ENCODE measurements at regions not wholly inside any gene's neighbourhood (a gene's known extent, or its start where the extent isn't known, plus 50 kb on each side); places are given as distances from the start of the nearest gene placed in this dataset.
"Not testable (repeated sequence)": the region's sequence is repeated elsewhere in the genome, so short reads cannot be mapped to it uniquely, and the experiment has no call there.

DNA sequence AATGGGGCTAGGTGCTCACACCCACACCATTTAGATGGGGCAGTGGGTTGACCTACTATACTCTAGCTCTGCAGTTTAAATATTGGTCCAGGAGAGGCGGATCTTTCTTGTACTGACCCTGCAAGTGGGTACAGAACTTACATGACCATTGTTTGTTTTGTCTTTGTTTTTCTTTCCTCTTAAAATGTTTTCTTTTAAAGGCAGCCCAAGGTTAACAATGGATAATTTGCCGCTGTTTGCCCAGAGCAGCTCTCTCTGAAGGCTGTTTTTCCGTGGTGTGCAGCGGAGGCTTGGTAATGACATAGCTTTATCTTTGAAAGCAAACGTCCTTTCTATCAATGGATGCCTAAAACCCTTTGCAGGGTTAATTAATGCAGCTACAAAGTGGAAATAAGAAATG, 133.3 kb upstream of the MEX3C start:
- no peak for DNase-seq (ENCODE audit: low read depth)

DNA sequence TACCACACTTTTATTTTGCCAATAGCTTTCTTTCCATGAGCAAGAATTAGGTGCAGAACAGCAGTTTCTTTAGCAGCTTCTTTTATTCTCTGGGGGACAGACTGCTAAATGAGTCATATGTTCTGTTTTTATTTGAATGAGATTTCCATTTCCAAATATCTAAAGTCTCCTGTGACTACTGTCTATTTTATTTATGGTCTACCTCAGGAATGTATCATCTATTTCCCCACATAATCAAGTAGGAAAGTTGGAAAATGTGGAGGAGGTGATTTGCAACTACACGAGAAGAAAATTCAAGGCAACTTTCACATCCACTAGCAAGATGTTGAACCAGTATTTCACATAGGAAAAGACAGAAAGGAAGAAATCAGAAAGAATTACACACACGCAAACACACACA, 139.9 kb upstream of the MEX3C start:
- no peak for DNase-seq (ENCODE audit: low read depth)

DNA sequence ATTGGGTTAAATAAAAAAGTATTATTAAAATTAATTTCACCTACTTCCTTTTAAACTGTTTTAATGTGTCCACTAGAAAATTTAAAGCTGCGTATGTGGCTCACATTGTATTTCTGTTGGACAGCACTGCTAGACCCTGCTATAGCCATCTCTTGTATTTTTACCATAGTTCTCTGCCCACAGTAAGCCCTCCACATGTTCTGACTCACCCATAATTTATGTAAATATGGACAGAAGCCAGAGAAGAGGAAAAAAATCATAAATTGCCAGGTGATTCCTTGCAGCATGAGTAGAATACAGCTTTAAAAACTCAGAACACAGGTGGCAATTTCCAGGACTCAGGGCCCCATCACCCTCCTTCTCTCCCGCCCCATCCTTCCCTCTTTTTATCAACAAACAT, 142.4 kb upstream of the MEX3C start:
- no peak for DNase-seq (ENCODE audit: low read depth)

DNA sequence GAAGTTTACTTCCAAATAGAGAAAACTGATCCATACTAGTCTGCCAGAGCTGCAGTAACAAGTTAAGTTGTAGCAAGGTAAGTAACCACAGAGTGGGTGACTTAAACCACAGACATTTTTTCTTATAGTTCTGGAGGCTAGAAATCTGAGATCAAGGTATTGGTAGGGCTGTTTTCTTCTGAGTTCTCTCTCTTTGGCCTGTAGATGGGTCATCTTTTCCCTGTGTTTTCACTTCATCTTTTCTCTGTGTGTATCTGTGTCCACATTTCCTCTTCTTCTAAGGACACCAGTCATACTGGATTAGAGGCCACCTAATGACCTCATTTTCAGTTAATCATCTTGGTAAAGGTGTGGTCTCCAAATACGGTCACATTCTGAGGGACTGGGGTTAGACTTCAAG, 142.9 kb upstream of the MEX3C start:
- no peak for DNase-seq (ENCODE audit: low read depth)

DNA sequence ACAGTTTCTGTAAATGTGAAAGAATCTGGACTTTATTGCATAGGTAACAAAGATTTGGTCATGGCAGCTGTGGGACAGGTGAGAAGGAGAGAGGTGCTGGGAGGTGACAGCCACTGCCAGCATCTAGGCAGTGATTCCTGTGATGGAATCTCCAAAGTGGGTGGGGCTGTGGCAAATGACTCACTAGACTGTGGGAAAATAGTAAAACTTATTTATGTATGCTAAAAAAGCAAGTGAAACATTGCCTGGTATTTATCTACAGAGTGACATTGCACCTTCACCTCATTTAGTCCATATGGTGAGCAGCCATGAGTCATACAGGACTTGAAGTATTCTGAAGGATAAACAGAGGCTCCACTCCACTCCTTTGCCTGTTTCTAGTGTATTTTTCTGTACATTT, 145.3 kb upstream of the MEX3C start:
- no peak for DNase-seq (ENCODE audit: low read depth)

DNA sequence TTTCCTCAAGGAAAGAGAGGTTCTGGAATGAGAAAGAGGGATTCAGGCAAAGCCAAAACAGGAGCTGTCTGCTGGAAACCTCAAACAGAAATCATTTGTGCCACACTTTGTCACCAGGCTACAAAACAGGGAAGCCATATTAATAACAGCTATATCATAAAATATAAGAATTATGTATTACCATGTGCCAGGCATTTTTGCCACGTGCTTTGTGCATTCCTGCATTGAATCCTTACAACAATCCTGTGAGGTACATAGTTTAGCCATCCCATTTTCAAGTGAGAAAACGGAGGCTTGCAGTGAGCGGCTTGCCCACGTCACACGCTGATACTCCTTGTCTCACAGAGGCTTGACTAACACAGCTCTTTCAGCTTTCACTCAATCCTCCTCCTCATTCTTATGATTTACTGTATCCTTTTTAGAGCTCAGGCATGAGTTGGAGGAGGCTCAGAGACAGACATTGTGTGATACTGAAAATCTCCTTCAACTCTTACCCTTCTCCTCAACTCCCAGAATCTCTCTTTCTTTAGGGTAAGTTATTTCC, 148.4 kb upstream of the MEX3C start:
- DNase-seq (ENCODE audit: low read depth) = no peak

DNA sequence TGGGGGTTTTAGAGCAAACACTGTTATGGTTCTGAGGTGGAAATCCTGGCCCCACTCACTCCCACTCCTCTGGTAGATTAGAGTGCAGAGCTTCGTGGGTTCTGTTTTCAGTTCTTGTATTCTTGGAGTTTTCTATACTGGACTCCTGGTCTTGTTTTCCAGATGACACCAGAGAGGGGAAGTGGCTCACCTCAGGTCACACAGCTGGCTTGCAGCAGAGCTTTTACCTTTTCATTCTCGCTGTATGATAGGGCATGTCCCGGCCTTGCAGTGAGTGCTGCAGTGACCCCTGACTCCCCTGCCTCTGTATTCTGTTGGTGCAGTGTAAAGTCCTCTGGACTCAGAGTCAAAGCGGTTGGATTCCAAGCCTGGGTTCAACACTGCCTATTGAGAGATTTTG, 148.9 kb upstream of the MEX3C start:
- no peak for DNase-seq (ENCODE audit: low read depth)

DNA sequence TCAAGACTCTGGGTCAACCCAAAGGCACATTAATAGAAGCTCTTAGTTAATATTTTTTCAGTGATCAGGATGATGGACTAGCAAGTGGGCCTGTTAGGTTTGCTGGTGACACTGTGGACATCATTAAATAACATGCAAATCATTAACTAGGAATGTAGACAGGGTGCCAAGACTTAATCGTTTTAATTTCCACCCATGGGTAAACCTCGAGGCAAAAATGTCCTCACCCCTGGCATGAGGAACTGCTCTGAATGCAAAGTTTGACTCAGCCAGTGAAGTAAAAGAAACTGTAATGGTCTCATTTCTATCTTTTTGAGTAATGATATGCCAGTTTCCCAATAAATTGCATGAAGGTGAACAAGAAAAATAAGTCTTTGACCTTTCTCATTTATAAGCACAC, 152.6 kb upstream of the MEX3C start:
- no peak for DNase-seq (ENCODE audit: low read depth)

DNA sequence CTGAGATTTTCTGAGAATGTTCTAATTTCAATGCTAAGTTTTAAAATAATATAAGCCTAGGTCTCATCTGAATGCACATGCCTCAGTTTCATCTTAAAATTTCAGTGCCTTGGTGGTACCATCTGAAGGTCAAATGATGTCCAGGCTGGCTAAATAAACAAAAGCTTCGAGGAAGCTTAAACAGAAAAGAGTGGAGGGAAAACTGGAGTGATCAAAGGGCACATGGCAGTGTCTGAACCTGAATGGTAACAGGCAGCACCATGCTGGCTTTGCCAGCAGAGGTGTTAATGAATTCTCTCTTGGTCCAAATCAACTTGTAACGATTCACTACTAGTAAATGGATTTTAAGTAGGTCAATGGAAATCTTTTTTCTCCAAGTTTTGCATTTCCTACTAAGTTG, 158.4 kb upstream of the MEX3C start:
- DNase-seq (ENCODE audit: low read depth) = no peak

DNA sequence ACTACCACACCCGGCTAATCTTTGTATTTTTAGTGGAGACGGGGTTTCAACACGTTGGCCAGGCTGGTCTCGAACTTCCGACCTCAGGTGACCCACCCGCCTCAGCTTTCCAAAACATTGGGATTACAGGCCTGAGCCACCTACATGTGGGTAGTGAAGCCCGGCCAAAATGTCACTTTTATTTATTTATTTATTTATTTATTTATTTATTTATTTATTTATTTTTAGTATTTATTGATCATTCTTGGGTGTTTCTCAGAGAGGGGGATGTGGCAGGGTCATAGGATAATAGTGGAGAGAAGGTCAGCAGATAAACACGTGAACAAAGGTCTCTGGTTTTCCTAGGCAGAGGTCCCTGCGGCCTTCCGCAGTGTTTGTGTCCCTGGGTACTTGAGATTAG, 162.8 kb upstream of the MEX3C start:
- DNase-seq (ENCODE audit: low read depth) = not testable (repeated sequence)

DNA sequence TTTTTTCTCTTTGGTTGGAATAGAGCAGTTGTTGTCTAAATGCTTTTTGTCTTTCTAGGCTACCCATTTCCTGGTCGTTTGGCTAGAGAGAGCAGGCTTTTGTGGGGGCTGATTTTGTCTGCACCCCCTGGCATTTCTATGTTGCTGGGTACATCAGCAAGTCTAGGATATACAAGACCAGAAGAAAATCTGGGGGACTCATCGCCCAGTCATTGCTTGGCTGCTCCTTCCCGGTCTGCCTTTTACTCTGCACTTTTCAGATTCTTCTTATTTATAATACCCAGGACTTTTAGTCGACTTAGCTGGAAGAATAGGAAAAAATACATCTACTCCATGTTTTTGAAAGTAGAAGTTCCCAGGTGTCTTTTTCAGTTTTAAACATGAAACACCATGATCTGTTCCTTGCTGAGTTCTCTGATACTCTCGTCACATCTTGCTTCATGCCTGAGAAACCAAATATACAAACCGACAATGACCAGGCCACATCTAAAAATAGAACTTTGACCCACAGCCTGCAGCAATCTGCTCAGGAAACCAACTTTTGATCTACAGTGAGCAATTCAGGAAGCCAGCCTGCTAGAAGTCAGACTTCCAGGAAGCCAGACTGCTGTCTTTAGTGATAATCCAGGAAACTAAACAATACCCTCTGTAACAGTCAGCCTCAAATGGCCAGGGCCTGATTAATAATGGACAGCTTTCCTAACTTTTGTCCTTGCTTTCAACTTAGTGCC, 163.8 kb upstream of the MEX3C start:
- no peak for DNase-seq (ENCODE audit: low read depth)

DNA sequence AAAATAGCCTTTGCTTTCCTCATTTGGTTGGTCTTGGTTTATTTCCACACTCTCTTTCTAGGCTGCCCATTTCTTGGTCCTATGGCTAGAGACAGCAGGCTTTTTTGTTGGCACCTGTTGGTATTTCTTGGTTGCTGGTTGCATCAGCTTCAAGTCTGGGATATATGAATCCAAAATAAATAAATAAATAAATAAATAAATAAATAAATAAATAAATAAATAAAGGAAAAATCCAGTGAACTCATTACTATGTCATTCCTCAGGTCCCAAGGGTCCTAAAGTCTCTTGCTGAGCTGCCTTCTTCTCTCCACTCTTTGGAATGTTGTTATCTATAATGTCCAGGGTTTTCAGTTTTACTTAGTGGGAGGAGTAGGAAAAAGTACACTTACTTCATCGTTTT, 165.9 kb upstream of the MEX3C start:
- no peak for DNase-seq (ENCODE audit: low read depth)

DNA sequence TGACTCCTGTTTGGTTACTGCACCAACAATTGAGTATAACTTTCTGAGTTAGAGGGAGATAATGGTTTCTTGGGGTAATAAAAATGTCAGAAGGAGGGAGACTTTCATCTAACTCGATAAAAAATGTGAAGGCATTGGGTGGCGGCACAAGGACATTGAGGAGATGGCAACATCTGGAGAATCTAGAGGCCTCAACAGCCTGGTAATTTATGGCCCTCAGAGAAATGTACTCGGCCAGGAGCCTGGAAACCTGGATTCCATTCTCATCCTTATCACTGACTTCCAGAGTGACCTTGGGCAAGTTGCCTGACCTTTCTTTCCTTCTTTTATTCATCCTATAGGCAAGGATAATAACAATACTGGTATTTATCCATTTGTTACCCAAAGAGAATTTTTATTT, 173.5 kb upstream of the MEX3C start:
- DNase-seq (ENCODE audit: low read depth) = no peak

DNA sequence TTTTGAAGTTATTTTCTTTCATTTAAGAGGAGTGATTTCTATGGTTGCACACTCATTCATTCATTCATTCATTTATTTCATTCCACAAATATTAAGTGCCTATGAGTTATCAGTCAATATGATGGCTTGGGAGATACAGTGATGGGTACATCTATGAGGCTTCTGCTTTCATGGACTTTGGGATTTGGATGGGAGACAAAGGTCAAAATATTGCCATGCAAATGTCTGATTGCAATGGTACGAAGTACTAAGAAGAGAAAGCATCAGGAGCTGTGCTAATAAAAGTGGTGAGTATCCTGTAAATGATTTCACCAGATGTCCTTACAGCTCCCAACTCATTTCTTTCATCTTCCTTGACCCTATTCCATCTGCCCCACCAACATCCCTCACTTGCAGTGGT, 174.4 kb upstream of the MEX3C start:
- DNase-seq (ENCODE audit: low read depth) = no peak

DNA sequence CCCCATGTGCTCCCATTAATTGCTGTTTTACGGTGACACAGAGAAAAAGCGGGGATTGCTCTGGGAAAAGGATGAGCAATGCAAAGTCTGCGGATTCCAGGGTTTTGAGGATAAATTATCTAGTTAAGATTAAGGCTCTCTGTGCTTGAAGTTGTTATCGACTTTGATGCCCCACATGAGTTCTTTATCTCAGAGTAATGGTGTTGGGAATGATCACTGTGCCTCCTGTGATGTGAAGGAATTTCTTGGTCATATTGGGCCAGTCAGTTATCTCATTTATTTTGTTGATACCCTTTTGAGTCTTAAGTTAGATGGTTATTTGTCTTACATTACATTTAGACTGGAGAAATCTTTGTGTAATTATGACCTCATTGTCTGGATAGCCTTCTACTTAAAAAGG, 184.6 kb upstream of the MEX3C start:
- no peak for DNase-seq (ENCODE audit: low read depth)

DNA sequence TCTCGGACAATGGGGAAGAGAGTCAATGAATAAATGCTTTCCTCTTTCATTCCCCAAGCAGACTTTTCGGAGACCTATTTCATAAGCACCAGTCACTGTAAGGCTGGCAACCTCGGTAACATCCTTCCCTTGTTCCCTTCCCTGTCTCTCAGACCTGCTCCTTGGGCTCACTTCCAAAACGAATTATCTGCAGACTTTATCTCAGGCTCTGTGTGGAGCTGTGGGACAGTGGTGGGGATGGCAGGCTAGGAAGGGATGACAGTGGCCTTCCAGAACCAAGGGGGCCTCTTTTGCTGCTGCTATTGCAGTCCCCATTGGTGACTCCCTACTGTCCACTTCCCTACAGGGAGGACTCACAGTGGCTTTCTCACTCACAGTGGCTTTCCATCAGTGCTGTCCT, 185.6 kb upstream of the MEX3C start:
- no peak for DNase-seq (ENCODE audit: low read depth)

DNA sequence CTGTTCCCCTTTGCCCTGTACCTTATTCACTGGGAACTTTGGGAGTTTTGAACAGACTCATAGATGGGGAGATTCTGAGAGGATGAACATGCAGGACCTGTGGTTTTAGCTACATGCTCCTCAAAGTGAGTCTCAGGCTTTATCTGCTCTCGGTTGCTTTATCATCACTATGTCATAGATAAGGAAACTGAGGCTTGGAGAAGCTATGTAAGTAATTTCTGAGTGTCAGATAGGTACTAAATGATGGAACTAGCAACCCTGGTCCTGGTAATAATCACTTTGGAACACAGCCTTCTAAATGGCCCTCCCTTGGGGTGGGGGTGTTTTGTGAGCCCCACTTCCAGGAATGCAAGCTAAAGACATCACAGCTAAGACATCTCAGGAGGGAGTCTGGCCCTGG, 186.2 kb upstream of the MEX3C start:
- DNase-seq (ENCODE audit: low read depth) = no peak

DNA sequence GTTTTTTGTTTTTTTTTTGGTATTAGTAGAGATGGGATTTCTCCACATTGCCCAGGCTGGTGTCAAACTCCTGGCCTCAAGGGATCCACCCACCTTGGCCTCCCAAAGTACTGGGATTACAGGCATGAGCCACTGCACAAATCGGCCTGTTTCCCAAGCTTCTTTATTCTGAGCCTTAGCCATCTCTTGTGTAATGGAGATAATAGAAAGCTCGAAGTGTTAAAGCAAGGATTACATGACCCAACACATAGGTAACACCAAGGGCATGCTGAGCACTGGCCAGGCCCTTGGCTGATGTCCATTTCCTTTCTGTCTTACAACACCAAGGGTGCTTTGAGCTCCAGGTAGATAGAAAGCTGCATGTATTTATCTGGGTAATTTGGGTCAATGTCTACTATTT, 187.8 kb upstream of the MEX3C start:
- DNase-seq (ENCODE audit: low read depth) = no peak

DNA sequence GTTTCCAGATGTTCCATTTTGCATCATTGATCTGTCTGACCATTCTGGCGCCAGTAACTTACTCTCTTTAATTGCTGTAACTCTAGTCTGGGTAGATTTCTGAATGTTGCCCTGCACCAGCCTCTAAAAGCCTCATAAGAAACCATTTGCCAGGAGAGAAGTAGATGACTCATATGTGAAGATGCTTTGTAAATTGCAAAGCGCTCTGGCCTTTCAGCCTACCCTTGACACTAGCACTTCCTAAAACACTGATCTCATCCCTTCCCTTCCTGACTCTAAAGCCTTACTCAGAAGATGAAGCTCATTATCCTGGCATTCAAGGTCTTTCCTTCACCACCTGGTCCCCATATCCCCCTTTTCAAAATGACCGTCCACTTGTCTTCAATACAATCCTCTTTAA, 193.2 kb upstream of the MEX3C start:
- DNase-seq (ENCODE audit: low read depth) = no peak

DNA sequence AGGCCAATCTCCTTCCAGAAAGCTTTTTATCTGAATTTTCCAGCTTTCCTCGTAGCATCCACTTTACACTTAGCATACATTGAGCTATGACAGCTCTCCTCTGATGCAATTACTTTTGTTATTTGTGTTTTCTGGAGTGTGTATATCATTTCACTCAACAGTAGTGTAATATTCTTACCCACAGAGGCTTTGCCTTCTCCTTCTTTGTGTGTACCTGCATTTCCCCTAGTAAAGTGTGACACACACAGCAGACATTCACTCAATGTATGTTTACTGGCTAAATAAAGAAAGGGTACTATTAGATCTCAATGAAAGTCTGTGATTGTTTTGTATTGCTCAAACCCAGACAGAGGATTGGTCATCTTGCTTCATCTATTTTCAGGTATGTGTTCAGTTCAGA, 193.7 kb upstream of the MEX3C start:
- DNase-seq (ENCODE audit: low read depth) = no peak

DNA sequence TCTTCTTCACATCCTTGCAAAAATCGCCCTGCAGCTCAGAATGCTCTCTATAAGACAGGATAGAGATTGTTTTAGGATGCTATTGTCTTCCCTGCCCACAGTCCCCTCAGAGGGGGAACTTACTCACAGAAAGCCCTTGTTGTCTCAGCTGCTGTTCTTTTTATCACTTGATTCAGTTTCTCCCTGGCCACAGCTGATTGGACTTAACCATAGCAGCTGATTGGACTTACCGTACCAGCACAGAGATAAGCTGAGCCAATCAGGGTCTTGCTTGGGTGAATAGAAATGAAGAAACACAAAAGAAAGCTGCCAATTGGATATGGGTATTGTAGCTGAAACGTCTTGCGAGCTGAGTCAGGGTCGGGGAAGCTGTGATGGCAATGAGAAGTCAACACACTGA, 194.2 kb upstream of the MEX3C start:
- DNase-seq (ENCODE audit: low read depth) = no peak

DNA sequence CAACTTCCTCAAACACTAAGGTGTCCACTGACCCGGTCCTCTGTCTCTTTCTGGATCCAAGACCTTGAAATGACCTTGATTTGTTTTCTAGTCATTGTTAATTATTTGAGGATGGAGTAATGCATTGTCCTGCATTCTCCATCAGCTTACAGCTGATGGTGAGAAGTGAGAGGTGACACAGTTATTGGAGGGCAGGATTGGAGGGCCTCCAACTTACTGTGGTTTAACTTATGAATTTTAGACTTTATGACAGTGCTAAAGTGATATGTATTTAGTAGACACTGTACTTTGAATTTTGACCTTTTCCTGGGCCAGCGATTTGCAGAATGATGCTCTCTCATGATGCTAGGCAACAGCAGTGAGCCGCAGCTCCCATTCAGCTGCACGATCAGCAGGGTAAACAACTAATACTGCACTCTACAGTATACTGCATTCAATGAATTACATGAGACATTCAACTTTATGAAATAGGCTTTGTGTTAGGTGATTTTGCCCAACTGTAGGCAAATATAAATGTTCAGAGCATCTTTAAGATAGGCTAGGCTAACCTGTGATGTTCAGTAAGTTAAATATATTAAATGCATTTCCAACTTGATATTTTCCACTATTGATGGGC, 200.0 kb upstream of the MEX3C start:
- DNase-seq (ENCODE audit: low read depth) = no peak

DNA sequence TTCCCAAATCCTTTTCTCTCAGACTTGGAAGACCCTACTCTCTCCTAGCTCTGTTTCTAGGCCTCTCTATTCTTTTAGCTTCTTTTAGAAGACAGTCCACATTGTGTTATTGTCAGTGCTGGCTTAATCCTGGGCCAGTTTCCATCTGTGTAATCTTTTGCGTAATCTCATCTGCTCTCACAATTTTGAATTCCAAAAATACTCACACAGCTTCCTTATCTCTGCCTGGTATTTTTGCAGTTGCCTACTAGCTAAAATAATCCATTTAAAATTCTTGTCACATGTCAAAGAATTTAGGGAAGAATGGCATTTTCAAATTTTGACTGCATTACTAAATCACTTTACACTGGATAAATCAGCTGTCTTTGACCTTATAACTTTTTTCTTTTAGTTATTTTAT, 200.6 kb upstream of the MEX3C start:
- DNase-seq (ENCODE audit: low read depth) = no peak

All from forelimb muscle (tissue), 1 donor.